Lung (tissue), 11 donors: ENCODE measurements at regions not wholly inside any gene's neighbourhood (a gene's known extent, or its start where the extent isn't known, plus 50 kb on each side); places are given as distances from the start of the nearest gene placed in this dataset.

Experiments used
- ATAC-seq: fragments of 200-7000 bp; cut with Tn5 transposase; one replicate; pipeline ENCODE4 v1.9.1; 2020; ENCODE audit warnings: moderate number of reproducible peaks; ENCODE audit not compliant: insufficient read depth, low FRiP score
- DNase-seq, 3 donors: peaks; one replicate each; pipeline ENCODE4 v3.0.0-alpha.2; 2013 to 2017
- H3K27ac ChIP-seq, 2 donors: one replicate each; pipeline ENCODE4 v1.5.1; 2013; ENCODE audit warnings: mild to moderate bottlenecking in 2 of 2, moderate library complexity in 2 of 2, control low read depth in 1 of 2, inconsistent platforms in 1 of 2, low read depth in 1 of 2, low read length in 1 of 2
- H3K27me3 ChIP-seq, 3 donors: one replicate each; pipeline ENCODE4 v1.5.1; 2013; ENCODE audit warnings: low read length in 2 of 3; ENCODE audit not compliant: control insufficient read depth in 3 of 3, insufficient read depth in 3 of 3
- H3K36me3 ChIP-seq, 4 donors: one replicate each; pipeline ENCODE4 v1.5.1; 2013; ENCODE audit warnings: low read length in 4 of 4, mild to moderate bottlenecking in 1 of 4, moderate library complexity in 1 of 4; ENCODE audit not compliant: control insufficient read depth in 4 of 4, insufficient read depth in 4 of 4
- H3K4me1 ChIP-seq, 5 donors: one replicate each; pipeline ENCODE4 v1.5.1; 2013; ENCODE audit warnings: low read length in 5 of 5, mild to moderate bottlenecking in 2 of 5, moderate library complexity in 1 of 5; ENCODE audit not compliant: control insufficient read depth in 5 of 5, insufficient read depth in 5 of 5
- H3K4me3 ChIP-seq: one replicate; pipeline ENCODE4 v1.5.1; 2013; ENCODE audit warnings: mild to moderate bottlenecking, control low read depth, moderate library complexity
- H3K9ac ChIP-seq, 2 donors: one replicate each; pipeline ENCODE4 v1.5.1; 2013; ENCODE audit warnings: low read length in 2 of 2, control low read depth in 1 of 2; ENCODE audit not compliant: insufficient read depth in 1 of 2
- H3K9me3 ChIP-seq, 4 donors: one replicate each; pipeline ENCODE4 v1.5.1; 2013; ENCODE audit warnings: low read length in 3 of 4, mild to moderate bottlenecking in 1 of 4, moderate library complexity in 1 of 4; ENCODE audit not compliant: control insufficient read depth in 4 of 4, insufficient read depth in 3 of 4
- WGBS, 2 donors: extraction: QIAGEN DNeasy Blood & Tissue Kit; methylation state at CpG; one replicate each; pipeline ENCODE4 v1.1.7; 2013; 5-methylcytosine and 5-hydroxymethylcytosine counted together
- TF ChIP-seq, protein P1 (sequence below): IDR thresholded peaks from 2 replicates; pipeline ENCODE4 v1.5.1; 2012; ENCODE audit warnings: mild to moderate bottlenecking; ENCODE audit errors: control extremely low read depth, extremely low read depth
- donor health status: control.
- donor health status: control.
- donor health status: Bipolar disorder and iron deficiency.
- donor health status: healthy.
- donor health status: DM: yes; HTN: yes; CAD: no.

GRCh38 chr7:35390146-35390545 is 136.2 kb upstream of the TBX20 start:
- 76 to 88% methylated on average over 5 of the region's 5 CpGs for WGBS, 2 donors
- no peak for ATAC-seq
- TF ChIP-seq, protein P1, sequence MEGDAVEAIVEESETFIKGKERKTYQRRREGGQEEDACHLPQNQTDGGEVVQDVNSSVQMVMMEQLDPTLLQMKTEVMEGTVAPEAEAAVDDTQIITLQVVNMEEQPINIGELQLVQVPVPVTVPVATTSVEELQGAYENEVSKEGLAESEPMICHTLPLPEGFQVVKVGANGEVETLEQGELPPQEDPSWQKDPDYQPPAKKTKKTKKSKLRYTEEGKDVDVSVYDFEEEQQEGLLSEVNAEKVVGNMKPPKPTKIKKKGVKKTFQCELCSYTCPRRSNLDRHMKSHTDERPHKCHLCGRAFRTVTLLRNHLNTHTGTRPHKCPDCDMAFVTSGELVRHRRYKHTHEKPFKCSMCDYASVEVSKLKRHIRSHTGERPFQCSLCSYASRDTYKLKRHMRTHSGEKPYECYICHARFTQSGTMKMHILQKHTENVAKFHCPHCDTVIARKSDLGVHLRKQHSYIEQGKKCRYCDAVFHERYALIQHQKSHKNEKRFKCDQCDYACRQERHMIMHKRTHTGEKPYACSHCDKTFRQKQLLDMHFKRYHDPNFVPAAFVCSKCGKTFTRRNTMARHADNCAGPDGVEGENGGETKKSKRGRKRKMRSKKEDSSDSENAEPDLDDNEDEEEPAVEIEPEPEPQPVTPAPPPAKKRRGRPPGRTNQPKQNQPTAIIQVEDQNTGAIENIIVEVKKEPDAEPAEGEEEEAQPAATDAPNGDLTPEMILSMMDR = no peak

GRCh38 chr7:35389636-35390035 is 135.7 kb upstream of the TBX20 start:
- H3K9ac ChIP-seq = no peak overlapping the region
- no peak overlapping the region for H3K27ac ChIP-seq
- no peak for DNase-seq
- peaks cover 0 to 20% (median 4%) of the 10 kb centered on the region in 5 donors for H3K4me1 ChIP-seq
- TF ChIP-seq, protein P1 = no peak
- ATAC-seq = no peak
- H3K4me3 ChIP-seq = no peak overlapping the region
- no peaks in the 10 kb centered on the region for H3K36me3 ChIP-seq
- no peaks in the 10 kb centered on the region for H3K9me3 ChIP-seq
- no peaks in the 10 kb centered on the region for H3K27me3 ChIP-seq
- WGBS, 2 donors = 86 to 88% methylated on average over 3 of the region's 3 CpGs

More at GRCh38 chr7:35390146-35390545, 136.2 kb upstream of the TBX20 start:
- Histone ChIP-seq H3K4me1 (peaks cover 0 to 15% (median 4%) of the 10 kb centered on the region in 5 donors), H3K9ac (no peak overlapping the region), H3K9me3 (no peaks in the 10 kb centered on the region), H3K27me3 (no peaks in the 10 kb centered on the region), H3K27ac (no peak overlapping the region), H3K4me3 (no peak overlapping the region), H3K36me3 (no peaks in the 10 kb centered on the region)
- DNase-seq = no peak

DNA sequence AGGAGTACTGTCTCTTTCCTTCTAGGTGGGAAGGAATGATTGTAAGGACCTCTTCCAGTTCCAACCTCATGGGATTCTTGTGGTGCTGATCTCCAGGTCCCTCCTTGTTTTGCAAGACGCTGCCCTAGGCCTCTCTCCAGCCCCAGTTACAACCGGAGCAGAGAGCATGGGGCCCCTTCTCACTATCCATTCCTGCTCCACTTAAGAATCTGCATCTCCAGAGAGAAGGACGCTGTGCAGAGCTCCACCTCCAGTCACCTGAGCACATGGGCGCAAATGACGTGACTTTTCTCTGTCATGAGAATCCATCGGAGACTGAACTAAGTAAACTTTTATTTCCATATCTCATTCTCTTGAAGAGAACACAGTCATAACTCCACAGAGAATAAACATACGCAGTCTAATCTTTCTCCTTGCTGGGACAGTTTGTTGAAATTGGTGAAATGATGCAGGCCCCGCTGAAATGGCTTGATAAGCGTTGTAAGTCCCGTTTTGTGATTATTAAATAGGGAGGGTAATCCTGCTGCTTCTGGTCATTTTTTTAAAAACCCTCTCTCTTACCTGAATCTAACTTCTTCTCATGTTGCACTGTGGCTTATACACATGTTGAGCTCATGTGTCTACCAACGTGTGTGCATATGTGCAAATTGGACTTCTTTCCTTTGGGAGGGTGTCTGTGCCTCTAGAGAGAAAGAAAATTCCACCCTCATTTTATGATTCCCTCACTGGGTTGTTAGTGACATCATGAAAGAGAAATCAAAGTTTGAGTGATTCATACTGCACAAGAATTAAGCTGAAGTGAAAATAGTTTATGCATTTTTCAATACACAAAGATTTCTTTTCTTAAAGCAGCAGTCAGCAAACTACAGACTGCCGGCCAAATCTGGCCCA is 133.2 kb upstream of the TBX20 start:
- Histone ChIP-seq H3K27me3 (no peaks in the 10 kb centered on the region), H3K9me3 (no peaks in the 10 kb centered on the region), H3K36me3 (no peaks in the 10 kb centered on the region), H3K9ac (no peak overlapping the region), H3K27ac (peak overlapping the region in 1 of 2 donors; percentile 14), H3K4me3 (no peak overlapping the region), H3K4me1 (peaks cover 0 to 23% (median 0%) of the 10 kb centered on the region in 5 donors)
- TF ChIP-seq, protein P1 = no peak
- DNase-seq (peak in 1 of 3 donors; percentile 10), ATAC-seq (no peak)
- WGBS, 2 donors = 86 to 91% methylated on average over 12 of the region's 12 CpGs
